ENCODE measurements at regions not wholly inside any gene's neighbourhood (a gene's known extent, or its start where the extent isn't known, plus 50 kb on each side); places are given as distances from the start of the nearest gene placed in this dataset.

GRCh38 chr2:133817680-133818566, 249.7 kb upstream of the NCKAP5 start:
- TF ChIP-seq CTCF (IDR thresholded peaks at IDR 0.05) (no peak), POLR2A (IDR thresholded peaks at IDR 0.05) (no peak)
